HG03354 (cell line): ENCODE measurements at regions not wholly inside any gene's neighbourhood (a gene's known extent, or its start where the extent isn't known, plus 50 kb on each side); places are given as distances from the start of the nearest gene placed in this dataset.

Source experiments
- ATAC-seq: cut with Tn5 transposase; IDR thresholded peaks from one replicate; pipeline ENCODE4 v1.9.1; 2021; ENCODE audit warnings: mild to moderate bottlenecking; ENCODE audit not compliant: unreplicated experiment, poor library complexity, severe bottlenecking

DNA sequence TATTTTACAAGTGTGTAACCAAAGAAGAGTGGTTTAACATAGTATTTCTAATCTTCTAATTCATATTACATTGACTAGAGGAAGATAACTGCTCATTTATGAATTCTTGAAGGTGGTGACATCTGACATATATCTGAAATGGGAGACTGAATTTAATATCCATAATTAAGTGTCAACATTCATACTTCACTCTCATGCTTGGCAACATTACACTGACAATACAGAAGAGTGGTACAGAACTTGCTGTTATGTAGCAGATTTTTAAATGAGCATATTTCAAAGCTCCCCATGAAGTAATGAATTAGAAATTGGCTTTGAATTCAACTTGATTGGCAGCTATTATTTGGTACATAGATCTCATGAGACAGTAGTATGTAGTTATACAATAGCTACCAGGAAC, 125.8 kb upstream of the POT1 start:
- no peak for ATAC-seq

DNA sequence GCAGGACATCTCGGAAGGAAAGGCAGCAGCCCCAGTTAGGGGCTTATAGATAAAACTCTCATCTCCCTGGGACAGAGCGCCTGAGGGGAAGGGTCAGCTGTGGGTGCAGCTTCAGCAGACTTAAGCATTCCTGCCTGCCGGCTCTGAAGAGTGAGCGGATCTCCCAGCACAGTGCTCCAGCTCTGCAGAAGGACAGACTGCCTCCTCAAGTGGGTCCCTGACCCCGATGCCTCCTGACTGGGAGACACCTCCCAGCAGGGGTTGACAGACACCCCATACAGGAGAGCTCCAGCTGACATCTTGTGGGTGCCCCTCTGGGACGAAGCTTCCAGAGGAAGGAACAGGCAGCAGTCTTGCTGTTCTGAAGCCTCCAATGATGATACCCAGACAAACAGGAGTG, 117.1 kb upstream of the POT1 start:
- ATAC-seq, result no peak

DNA sequence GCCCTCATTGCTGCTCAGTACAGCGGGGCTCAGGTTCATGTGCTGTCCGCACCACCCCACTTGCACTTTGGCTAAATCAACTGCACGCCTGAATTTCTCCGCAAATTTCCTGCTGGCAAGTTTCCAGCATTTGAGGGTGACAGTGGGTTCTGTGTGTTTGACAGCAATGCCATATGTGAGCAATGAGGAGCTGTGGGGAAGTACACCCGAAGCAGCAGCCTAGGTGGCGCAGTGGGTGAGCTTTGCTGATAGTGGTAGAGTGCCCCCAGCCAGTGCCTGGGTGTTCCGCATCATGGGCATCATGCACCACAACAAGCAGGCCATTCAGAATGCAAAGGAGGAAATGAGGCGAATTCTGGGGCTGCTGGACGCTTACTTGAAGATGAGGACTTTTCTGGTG, 103.9 kb upstream of the POT1 start:
- ATAC-seq, result no peak

DNA sequence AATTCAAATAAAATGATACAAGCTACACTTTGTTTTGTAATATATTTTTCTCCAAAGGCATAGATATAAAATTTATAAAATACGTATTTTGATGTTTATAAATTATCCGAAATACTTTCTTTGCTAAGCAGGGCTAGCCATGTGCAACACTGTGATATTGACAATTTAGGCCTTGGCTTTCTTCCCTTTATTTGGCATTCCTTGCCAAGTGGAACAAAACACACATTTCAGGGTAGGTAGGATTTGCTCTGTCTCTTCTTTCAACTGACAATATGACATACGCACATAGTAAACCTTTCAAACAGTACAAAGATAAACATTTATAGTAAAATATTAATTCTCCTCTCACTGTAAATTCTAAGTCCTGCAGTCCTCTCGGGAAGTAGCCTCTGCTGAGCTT, 103.3 kb upstream of the POT1 start:
- no peak for ATAC-seq

DNA sequence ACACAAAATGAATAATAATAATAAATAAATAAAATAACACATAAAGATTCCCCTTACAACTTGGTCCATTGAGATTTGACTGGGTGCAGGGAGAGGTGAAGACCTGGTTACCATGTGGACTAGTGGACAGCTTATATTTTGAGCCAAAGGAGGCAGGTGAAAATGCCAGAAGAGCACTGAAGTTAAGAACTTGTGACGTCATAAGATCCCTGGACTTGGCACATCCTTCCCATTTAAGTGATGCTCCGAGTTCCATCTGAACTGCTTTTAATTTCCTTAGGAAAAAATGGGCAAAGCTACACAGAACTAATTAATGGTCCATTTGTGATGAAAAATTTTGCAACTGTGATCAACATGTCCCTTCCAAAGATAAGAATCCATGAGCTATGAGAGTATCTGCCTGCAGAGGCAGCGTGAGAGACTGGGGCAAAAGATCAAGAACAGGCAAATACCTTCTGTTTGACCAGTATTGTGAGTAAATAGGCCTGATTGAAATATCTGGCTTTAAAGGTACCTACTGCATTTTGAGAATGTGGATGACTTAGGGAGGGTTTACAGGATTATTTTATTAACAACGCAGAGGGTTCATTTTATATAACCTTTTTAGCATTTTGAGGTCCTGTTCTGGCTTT, 101.2 kb upstream of the POT1 start:
- no peak for ATAC-seq

DNA sequence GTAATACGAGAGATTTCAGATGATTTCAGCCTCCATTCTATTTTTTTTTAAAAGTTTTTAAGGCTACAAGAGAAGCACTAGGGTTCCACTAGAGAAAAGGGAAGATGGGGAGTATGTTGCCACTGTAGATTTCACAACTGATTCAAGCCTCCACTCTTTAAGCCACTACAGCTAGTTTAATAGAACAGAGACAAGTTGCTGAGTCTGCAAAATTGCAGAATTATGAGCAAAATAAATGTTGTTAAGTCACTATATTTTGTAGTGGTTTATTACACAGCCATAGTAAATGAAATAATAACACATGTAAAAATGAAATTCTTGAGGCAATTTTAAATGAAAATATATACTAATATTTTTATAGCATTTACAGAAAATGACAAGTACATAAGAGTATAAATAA, 96.0 kb upstream of the POT1 start:
- no peak for ATAC-seq

DNA sequence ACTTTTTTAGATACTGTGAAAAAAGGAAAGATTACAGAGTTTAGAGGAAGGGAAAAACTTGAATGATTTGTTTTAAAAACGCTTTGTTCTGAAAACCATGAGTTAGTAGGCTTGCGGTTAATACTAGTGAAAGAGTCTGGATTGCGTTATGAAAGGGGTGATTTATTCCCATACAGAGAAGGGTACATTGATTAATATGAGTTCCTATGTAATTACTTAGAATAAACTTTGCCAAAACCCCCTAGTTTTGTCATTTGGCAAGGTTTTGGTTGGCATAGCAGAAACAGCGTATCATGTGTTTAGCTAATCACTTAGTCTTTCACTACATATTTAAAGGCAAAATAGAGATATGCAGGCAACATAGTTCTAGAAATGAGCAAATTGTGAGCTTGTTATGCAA, 91.2 kb upstream of the POT1 start:
- ATAC-seq, result no peak

DNA sequence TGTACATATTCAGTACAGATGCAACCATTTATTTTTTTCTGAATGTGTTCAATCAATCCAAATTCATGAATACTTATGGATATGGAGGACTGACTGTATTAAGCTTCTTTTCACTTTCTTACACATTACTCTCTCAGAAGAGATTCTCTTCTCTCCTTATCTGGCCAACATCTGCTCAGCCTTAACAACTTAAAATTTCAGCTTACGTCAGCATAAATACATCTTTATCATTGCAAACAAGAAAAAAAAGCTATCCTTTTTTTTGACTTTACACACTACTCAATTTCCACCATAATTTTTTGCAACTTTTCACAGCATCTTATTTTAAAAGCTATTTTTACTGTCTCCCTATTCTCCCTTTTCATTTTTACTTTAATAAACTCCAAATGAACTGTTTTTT, 80.9 kb upstream of the POT1 start:
- no peak for ATAC-seq

DNA sequence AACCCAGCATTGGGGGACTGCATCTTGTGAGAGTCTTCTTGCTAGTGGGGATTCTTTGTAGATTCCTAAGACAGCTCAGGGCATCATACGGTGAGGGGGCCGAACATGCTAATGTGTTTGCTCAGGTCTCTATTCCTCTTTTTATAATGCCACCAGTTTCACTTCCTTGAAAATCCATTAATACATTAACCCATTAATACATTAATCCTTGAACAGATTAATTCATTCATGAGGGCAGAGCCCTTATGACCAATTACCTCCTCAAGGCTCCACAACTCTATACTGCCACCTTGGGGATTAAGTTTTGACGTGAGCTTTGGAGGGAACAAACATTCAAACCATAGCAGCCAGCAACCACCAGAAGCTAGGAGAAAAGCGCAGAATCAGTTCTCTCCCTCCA, 67.2 kb upstream of the POT1 start:
- no peak for ATAC-seq

DNA sequence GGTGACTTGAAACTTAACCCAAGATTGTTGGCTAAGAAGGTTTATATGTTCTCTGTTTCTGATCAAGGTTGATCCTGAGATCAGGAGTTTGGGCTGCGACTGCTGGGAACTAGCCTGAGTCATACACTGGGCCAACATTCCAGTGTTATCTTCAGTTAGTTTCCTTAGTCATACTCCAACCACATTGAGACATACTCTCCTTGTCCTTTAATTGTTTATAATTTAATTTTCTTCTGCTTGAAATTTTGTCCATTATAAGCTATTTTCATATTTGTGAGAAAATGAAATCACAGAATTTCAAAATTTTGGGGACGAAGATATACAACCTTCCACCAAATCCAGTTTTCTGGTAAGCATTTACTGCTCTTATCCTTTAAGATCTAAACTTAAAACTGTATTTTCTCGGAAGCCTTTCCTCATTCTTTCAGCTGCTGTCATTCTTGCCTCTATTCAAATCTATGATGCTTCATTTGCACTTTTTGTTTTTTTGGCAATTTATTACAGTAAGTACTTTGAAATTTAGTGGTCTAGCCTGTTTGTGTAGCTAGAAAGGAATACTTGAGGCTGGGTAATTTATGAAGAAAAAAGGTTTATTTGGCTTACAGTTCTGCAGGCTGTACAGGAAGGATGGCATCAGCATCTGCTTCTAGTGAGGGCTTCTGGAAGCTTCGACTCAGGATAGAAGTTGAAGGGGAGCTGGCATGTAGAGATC, 63.4 kb upstream of the POT1 start:
- ATAC-seq, result no peak

DNA sequence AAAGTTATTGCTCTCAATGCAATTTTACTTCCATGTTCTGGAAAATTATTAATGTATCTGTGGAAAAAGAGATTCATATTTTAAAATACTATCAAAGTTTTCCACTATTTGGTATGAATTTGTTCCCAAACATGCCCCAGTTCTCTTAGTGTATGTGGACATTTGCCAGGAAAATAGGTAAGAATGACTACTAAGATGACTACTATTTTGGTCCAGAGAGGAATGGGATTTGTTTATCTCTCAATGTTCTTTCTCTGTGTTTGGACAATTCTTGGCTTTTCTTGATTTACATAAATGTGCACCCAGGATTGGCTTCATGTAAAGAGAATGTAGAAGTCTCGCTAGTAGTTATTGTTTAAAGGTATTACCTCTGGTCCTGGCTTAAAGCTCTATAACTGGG, 60.3 kb upstream of the POT1 start:
- ATAC-seq, result no peak
